ENCODE measurements at regions not wholly inside any gene's neighbourhood (a gene's known extent, or its start where the extent isn't known, plus 50 kb on each side); places are given as distances from the start of the nearest gene placed in this dataset.

- TF ChIP-seq CTCF (IDR thresholded peaks at IDR 0.05; ENCODE audit: poor library complexity): no peak
- no peak for TF ChIP-seq EZH2 (IDR thresholded peaks at IDR 0.05; ENCODE audit: borderline replicate concordance)
Measured at GRCh38 chr14:84203896-84204295, 1326.0 kb upstream of the FLRT2 start.
